Vagina (tissue), 2 donors: ENCODE measurements at regions not wholly inside any gene's neighbourhood (a gene's known extent, or its start where the extent isn't known, plus 50 kb on each side); places are given as distances from the start of the nearest gene placed in this dataset.

ENCODE experiments used
- DNase-seq, 2 donors: peaks; one replicate each; pipeline ENCODE4 v3.0.0-alpha.2; 2017; ENCODE audit errors: extremely low spot score in 2 of 2
- H3K27ac ChIP-seq: fragments of 200-600 bp; sonication (generic); one replicate; pipeline ENCODE4 v1.5.1; 2019
- H3K27me3 ChIP-seq: fragments of 200-600 bp; sonication (generic); one replicate; pipeline ENCODE4 v1.5.1; 2019
- H3K36me3 ChIP-seq, 2 donors: fragments of 200-600 bp; sonication (generic); one replicate each; pipeline ENCODE4 v1.5.1; 2017 to 2019
- H3K4me1 ChIP-seq: fragments of 200-600 bp; sonication (generic); one replicate; pipeline ENCODE4 v1.5.1; 2019
- H3K4me3 ChIP-seq, 2 donors: fragments of 200-600 bp; sonication (generic); 1 replicate in 1 of 2; 2 replicates in 1 of 2; pipeline ENCODE4 v1.5.1; 2016 to 2019
- H3K9me3 ChIP-seq: fragments of 200-600 bp; sonication (generic); one replicate; pipeline ENCODE4 v1.5.1; 2019
- CTCF ChIP-seq, 3 experiments: fragments of 450-650 bp in 2 of 3; fragments of 200-600 bp in 1 of 3; sonication (generic) in 1 of 3; IDR thresholded peaks; one replicate each; pipeline ENCODE4 v1.5.1; 2017 to 2019; ENCODE audit warnings: antibody characterized with exemption in 3 of 3, mild to moderate bottlenecking in 2 of 3, moderate library complexity in 2 of 3
- POLR2A ChIP-seq, 2 donors: fragments of 450-650 bp; IDR thresholded peaks; one replicate each; pipeline ENCODE4 v1.6.1; 2017; ENCODE audit warnings: antibody characterized with exemption in 2 of 2, mild to moderate bottlenecking in 2 of 2, moderate library complexity in 2 of 2
- POLR2AphosphoS5 ChIP-seq, 2 donors: sonication (generic); formaldehyde crosslinking; IDR thresholded peaks; one replicate each; pipeline ENCODE4 v1.9.0; 2017; ENCODE audit warnings: antibody characterized with exemption in 2 of 2, mild to moderate bottlenecking in 2 of 2, low read depth in 1 of 2; ENCODE audit not compliant: insufficient read depth in 1 of 2
- intact Hi-C: fragments of 100-400 bp; cut with DNase I; formaldehyde crosslinking; loops from one replicate; pipeline ENCODE4 v1.15.1; 2023

DNA sequence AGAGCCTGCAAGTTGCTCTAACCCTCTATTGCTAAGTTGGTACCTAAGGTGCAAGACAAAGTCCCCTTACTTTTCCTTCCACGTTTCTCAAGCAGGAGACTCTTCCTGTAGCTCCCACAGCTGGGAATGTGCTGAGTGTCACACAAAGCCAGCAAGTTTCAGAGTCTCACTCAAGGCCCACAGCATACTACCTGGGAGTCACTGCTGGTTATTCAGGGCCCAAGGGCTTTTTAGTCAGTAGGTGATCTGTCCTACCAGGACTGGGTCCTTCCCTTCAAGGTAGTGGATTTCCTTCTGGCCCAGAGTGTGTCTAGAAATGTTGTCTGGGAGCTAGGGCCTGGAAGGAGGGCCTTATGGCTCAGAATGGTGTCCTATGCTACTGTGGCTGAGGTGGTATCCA is 261.9 kb upstream of the CITED2 start:
- intact Hi-C loops = no loop called here

DNA sequence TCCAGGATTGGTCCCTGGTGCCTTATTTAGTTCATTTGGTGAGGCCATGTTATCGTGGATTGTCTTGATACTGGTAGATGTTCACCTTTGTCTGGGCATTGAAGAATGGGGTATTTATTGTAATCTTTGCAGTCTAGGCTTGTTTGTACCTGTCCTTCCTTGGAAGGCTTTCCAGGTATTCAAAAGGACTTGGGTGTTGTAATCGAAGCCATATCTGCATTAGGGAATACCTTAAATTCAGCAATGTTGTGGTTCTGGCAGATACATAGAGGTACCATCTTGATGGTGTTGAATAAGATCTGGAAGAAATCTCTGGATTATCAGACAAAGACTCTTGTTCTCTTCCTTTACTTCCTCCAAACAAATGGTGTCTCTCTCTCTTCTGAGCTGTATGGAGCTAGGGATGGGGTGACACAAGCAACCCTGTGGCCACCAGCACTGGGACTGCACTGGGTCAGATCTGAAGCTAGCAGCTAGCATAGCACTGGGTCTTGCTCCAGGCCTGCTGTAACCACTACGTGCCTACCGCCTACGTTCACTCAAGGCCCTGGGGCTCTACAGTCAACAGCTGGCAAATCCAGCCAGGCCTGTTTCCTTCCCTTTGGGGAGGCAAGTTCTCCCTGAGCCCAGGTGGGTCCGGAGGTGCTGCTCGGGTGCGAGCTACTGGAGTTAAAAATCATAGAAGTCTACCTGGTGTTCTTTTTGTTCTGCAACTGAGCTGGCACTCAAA is 261.1 kb upstream of the CITED2 start:
- no peaks in the 10 kb centered on the region for H3K9me3 ChIP-seq
- DNase-seq = no peak
- TF ChIP-seq POLR2A (IDR thresholded peaks at IDR 0.05) (no peak), CTCF (IDR thresholded peaks at IDR 0.05) (no peak), POLR2AphosphoS5 (IDR thresholded peaks at IDR 0.05; ENCODE audit: insufficient read depth in 1 of 2, low read depth in 1 of 2) (no peak)
- H3K4me3 ChIP-seq = no peak overlapping the region
- no peaks in the 10 kb centered on the region for H3K36me3 ChIP-seq
- H3K27ac ChIP-seq = no peak overlapping the region
- H3K27me3 ChIP-seq = no peaks in the 10 kb centered on the region
- intact Hi-C loops = no loop called here
- H3K4me1 ChIP-seq = no peaks in the 10 kb centered on the region

More for the DNA sequence above, 261.9 kb upstream of the CITED2 start:
- H3K27me3 ChIP-seq = no peaks in the 10 kb centered on the region
- H3K4me1 ChIP-seq = no peaks in the 10 kb centered on the region
- DNase-seq = no peak
- no peak overlapping the region for H3K27ac ChIP-seq
- no peaks in the 10 kb centered on the region for H3K36me3 ChIP-seq
- no peak overlapping the region for H3K4me3 ChIP-seq
- TF ChIP-seq POLR2AphosphoS5 (IDR thresholded peaks at IDR 0.05; ENCODE audit: insufficient read depth in 1 of 2, low read depth in 1 of 2) = no peak
- no peak for TF ChIP-seq CTCF (IDR thresholded peaks at IDR 0.05)
- TF ChIP-seq POLR2A (IDR thresholded peaks at IDR 0.05) = no peak
- H3K9me3 ChIP-seq = no peaks in the 10 kb centered on the region

GRCh38 chr6:139632840-139633239 is 258.4 kb upstream of the CITED2 start:
- no peaks in the 10 kb centered on the region for H3K9me3 ChIP-seq
- TF ChIP-seq POLR2A (IDR thresholded peaks at IDR 0.05) = no peak
- no peak for TF ChIP-seq POLR2AphosphoS5 (IDR thresholded peaks at IDR 0.05; ENCODE audit: insufficient read depth in 1 of 2, low read depth in 1 of 2)
- no peak for TF ChIP-seq CTCF (IDR thresholded peaks at IDR 0.05)
- H3K36me3 ChIP-seq = no peaks in the 10 kb centered on the region
- H3K4me3 ChIP-seq = no peak overlapping the region
- no peaks in the 10 kb centered on the region for H3K27me3 ChIP-seq
- no peaks in the 10 kb centered on the region for H3K4me1 ChIP-seq
- intact Hi-C loops = no loop called here
- H3K27ac ChIP-seq = no peak overlapping the region
- DNase-seq = no peak

DNA sequence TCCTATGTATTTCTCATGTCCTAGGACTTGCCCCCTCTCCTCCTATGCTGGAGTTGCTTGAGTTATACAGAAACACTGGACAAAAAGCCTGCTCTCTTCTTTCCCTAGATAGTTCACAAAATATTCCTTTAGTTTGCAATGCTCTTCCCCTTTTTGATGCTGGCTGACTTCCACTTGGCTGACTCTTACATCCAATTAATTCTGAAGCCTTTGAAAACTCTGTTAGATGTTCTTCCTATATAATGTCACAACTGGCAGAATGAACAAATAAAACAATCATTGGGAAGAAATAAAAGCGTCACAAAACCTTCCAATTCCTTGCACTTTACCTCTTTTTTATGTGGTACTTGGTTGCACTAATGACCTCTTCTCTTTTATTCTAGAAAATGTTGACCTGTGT is 253.8 kb upstream of the CITED2 start:
- Histone ChIP-seq H3K27ac (no peak overlapping the region), H3K36me3 (no peaks in the 10 kb centered on the region), H3K4me1 (no peaks in the 10 kb centered on the region), H3K9me3 (no peaks in the 10 kb centered on the region), H3K4me3 (no peak overlapping the region), H3K27me3 (no peaks in the 10 kb centered on the region)
- no peak for TF ChIP-seq POLR2AphosphoS5 (IDR thresholded peaks at IDR 0.05; ENCODE audit: insufficient read depth in 1 of 2, low read depth in 1 of 2)
- no peak for TF ChIP-seq CTCF (IDR thresholded peaks at IDR 0.05)
- no peak for TF ChIP-seq POLR2A (IDR thresholded peaks at IDR 0.05)
- intact Hi-C loops = no loop called here
- no peak for DNase-seq

GRCh38 chr6:139627091-139627490 is 252.6 kb upstream of the CITED2 start:
- Histone ChIP-seq H3K4me1 (no peaks in the 10 kb centered on the region), H3K27ac (no peak overlapping the region), H3K36me3 (no peaks in the 10 kb centered on the region), H3K9me3 (no peaks in the 10 kb centered on the region), H3K4me3 (no peak overlapping the region), H3K27me3 (no peaks in the 10 kb centered on the region)
- intact Hi-C loops = no loop called here
- DNase-seq = no peak
- TF ChIP-seq POLR2A (IDR thresholded peaks at IDR 0.05) = no peak
- no peak for TF ChIP-seq POLR2AphosphoS5 (IDR thresholded peaks at IDR 0.05; ENCODE audit: insufficient read depth in 1 of 2, low read depth in 1 of 2)
- TF ChIP-seq CTCF (IDR thresholded peaks at IDR 0.05) = no peak
